GM21515 (cell line): ENCODE measurements at regions not wholly inside any gene's neighbourhood (a gene's known extent, or its start where the extent isn't known, plus 50 kb on each side); places are given as distances from the start of the nearest gene placed in this dataset.

ENCODE experiments used
- ATAC-seq: cut with Tn5 transposase; IDR thresholded peaks from one replicate; pipeline ENCODE4 v1.9.1; 2021; ENCODE audit not compliant: unreplicated experiment

DNA sequence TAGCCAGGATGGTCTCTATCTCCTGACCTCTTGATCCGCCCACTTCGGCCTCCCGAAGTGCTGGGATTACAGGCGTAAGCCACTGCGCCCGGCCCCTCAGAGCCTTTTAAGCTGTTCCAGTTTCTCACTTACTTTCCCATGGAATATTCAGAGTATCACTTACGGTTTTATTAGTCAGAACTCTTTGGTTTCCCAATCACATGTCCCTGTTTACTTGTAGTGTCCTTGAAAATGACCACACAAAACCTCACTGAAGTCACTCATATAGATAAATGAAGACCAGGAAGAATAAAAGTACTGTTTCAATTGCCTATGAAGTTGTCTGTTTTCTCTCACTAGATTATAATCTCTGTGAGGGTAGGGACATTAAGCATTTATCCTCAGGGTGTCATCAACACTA lies 217.2 kb upstream of the HCCS start:
- no peak for ATAC-seq

DNA sequence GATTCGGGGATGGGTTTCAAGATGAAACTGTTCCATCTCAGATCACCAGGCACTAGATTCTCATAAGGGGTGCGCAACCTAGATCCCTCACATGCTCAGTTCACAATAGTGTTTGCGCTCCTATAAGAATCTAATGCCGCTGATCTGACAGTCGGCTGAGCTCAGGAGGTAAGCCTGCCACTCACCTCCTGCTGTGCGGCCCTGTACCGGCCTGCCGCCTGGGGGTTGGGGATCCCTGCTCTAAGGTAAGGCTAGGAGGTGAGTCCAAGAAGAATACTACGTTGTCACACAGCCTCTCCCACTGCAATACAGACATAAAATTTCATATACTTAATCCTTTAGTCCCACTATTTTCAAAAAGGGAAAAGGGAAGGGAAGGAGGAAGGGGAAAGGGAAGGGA lies 213.4 kb upstream of the HCCS start:
- ATAC-seq, result no peak

DNA sequence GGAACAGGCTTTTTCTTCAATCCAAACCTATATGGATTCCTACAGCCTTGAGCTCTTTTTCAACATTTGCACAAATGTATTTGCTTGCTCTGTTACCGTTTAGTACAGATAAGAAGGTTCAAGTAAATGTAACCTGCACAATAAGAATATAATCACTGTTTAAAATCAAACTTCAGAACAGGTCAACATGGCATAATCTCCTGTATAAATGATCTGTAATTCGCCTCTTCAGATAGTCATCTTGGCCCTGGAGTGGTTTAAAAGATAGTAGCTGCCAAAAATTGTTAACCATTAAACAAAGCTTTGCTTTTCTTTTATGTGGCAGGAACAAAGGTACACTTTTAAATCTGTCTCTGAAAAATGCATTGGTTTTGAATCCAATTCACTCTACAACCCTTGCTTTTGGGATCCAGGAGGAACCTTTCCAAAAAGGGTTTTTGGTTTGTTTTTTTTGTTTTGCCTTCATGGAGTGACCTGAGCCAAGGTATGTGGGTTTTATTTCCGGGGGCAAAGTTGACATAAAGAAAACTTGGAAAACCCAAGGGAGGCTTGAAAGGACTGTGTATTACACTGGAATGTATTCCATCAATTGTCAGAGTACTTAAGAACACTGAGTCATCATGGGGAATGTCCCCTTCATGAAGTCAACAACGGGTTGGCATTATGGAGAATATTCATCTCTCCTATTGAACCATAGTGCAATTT lies 210.4 kb upstream of the HCCS start:
- no peak for ATAC-seq

DNA sequence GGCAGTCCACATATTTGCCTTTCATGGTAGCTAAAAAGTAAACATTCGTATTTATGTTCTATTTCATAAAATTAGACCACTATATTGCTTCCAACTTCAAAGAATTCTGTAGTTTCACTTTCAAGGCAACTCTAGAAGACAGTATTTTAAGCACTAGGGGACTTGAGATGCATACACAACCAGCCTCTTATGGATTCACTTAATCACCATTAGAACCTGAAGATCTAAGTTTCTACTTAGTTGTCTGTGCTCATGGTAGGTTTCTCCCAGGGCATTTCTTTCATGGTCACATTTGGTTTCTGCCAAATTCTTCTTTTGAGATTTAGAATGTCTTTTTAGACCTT lies 209.9 kb upstream of the HCCS start:
- no peak for ATAC-seq

GRCh38 chrX:10902001-10902400 lies 209.1 kb upstream of the HCCS start:
- no peak for ATAC-seq

GRCh38 chrX:10903523-10903922 lies 207.6 kb upstream of the HCCS start:
- ATAC-seq, result no peak

DNA sequence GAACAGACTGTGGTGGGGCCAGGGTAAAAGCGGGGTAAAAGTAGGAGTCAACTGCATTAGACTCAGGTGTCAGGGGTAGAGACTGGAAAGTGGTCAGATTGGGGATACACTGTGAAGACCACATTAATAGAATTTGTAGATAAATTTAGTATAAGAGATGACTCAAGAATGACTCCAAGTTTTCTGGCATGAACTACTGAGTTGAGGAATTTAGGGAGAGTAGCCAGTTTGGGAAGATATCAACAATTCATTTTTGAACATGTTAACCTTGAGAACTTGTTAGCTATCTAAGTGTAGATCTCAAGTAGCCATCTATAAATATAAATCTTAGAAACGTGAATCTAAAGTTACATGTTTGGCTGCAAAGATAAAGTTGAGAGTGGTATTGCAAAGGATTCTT lies 206.9 kb upstream of the HCCS start:
- no peak for ATAC-seq

DNA sequence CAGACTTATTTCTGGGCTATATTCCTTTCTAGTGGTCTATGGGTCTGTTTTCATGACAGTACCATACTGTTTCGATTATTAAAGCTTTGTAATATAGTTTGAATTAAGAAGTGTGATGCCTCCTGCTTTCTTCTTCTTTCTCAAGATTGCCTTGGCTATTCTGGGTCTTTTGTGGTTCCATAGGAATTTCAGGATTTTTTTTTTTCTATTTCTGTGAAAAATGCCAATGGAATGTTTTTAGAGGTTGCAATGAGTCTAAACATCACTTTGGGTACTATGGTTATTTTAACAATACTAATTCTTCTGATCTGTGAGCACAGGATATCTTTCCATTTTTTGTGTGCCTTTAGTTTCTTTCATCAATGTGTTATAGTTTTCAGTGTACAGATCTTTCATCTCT lies 204.3 kb upstream of the HCCS start:
- ATAC-seq, result no peak

- no peak for ATAC-seq
Observed at GRCh38 chrX:10922159-10922558, 189.0 kb upstream of the HCCS start.

DNA sequence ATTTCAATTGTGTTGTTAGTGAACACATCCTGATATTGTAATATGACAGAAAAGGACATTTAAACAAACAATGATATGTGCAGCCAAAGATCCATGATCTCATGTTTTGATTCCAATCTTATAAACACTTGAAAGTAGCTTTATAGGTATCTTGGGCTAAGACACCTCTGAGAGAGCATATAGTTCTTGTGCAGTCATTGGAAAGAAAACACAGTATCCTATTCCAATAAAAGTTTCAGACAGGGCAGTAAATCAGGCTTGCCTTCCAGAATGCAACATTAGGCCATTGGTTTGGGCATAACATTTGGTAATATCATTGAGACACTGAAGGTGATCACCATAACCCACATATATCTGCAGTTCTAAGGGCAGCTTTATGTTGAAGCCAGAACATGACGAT lies 188.3 kb upstream of the HCCS start:
- ATAC-seq, result no peak

- ATAC-seq, result no peak
Observed at GRCh38 chrX:10923466-10923865, 187.7 kb upstream of the HCCS start.

DNA sequence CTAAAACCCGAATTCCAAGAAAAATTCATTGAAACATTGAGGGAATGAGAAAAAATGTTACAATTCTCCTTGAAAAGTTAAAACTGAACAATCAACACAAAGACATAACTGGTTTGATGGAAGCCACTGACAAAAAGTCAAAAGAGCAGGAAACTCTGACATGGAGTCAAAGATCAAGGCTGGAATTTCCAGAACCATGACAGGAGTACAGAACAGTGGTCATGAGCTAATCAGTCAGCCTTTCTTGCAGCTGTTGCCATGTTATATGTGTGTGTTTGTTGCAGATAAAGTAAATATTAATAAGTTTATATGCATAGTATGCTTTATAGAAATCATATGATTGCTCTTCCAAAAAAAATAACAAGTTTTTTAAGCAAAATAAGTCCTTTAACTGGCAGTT lies 184.7 kb upstream of the HCCS start:
- no peak for ATAC-seq

GRCh38 chrX:10926891-10927290 lies 184.2 kb upstream of the HCCS start:
- ATAC-seq, result no peak

- no peak for ATAC-seq
Observed at GRCh38 chrX:10929747-10930146, 181.4 kb upstream of the HCCS start.

DNA sequence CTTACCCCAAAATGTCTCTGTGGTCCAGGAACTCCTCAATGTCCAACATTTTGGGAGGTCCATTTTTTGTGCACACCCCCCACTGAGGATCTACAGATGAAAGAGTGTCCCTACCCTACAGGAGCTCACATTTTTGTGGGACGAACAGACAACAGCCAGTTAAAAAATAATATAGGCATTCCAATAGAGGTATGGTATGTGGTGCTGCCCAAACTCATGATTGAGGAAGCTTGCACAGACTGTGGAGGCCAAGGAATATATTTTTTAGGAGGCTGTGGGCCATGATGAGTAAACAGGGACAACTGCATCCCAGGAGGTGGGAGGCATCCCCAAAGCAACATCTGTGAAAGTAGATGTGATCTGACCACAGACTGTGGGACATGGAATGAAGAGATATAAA lies 181.0 kb upstream of the HCCS start:
- ATAC-seq, result no peak

GRCh38 chrX:10931976-10932375 lies 179.2 kb upstream of the HCCS start:
- ATAC-seq, result no peak

DNA sequence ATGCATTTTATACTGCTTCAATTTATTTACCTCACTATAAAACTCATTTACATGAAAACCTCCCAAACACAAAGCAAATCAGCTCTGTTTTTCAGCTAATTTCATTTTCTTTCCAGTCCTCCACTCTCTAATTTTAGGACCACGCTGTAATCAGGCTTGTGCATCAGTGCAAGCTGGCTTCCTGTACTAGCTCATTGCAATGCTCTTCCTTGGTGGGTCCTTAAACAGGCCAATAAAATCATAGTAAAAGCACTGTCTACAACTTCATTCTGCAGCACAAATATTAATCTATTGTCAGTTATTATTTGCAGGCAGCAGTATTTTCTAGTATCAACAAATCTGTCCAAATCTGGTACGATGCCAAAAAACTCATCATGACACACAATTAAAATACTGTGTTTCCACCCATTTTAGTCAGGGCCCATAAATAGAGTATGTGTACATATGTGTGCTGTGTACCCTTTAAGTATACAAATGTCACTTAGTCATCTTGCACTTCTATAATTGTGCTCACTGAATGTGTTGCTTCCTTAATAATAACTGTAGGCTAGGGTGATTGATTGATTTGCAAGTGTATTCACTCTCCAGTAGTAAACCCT lies 178.2 kb upstream of the HCCS start:
- no peak for ATAC-seq

GRCh38 chrX:10935501-10935900 lies 175.6 kb upstream of the HCCS start:
- ATAC-seq, result no peak

DNA sequence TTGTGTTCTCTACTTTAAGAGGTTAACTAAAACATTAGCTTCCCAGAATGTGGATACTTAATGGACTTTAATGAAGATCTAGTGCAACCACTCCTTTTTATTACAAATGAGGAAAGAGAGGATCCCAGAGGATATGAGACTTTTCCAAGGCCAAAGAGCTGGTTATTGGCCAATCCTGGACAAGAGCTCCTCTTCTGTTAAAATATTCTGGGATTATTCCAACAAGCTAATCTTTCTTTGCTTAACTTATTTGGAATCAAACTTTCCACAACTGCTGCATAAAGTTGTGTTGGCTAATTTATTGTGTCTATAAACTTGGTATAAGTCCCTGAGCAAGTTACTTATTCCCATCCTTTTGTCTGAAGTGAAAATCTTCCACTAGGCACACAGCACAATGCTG lies 174.2 kb upstream of the HCCS start:
- ATAC-seq, result no peak

- ATAC-seq, result no peak
Observed at GRCh38 chrX:10938365-10938923, 172.7 kb upstream of the HCCS start.

GRCh38 chrX:10939424-10939823 lies 171.7 kb upstream of the HCCS start:
- ATAC-seq, result no peak

GRCh38 chrX:10944136-10944885 lies 166.8 kb upstream of the HCCS start:
- ATAC-seq, result no peak
